GM12892 (cell line): ENCODE measurements at regions not wholly inside any gene's neighbourhood (a gene's known extent, or its start where the extent isn't known, plus 50 kb on each side); places are given as distances from the start of the nearest gene placed in this dataset.

ENCODE experiments used
- POLR2A ChIP-seq: IDR thresholded peaks from 2 replicates; pipeline ENCODE4 v1.6.1; 2011; ENCODE audit warnings: low read depth, low read length, control low read depth
- POLR2AphosphoS5 ChIP-seq: IDR thresholded peaks from 2 replicates; pipeline ENCODE4 v1.6.1; 2011; ENCODE audit warnings: low read depth, low read length, control low read depth
- TAF1 ChIP-seq: IDR thresholded peaks from 2 replicates; pipeline ENCODE4 v1.6.1; 2011; ENCODE audit warnings: low read depth, mild to moderate bottlenecking, control low read depth, low read length, borderline replicate concordance

- TF ChIP-seq POLR2AphosphoS5 (no peak), POLR2A (no peak), TAF1 (no peak)
Observed at GRCh38 chr2:129710670-129711495, 268.6 kb upstream of the RAB6C start.
